Brain microvascular endothelial cell (primary cell): ENCODE measurements at regions not wholly inside any gene's neighbourhood (a gene's known extent, or its start where the extent isn't known, plus 50 kb on each side); places are given as distances from the start of the nearest gene placed in this dataset.
"Not testable (repeated sequence)": the region's sequence is repeated elsewhere in the genome, so short reads cannot be mapped to it uniquely, and the experiment has no call there.

ENCODE experiments used
- DNase-seq: peaks from one replicate; pipeline ENCODE4 v3.0.0-alpha.2; 2020
- H3K27ac ChIP-seq: fragments of 250-450 bp; sonication (Bioruptor Pico); 2 replicates; pipeline ENCODE4 v1.5.1; 2020; ENCODE audit warnings: mild to moderate bottlenecking, moderate library complexity
- H3K27me3 ChIP-seq: fragments of 250-450 bp; sonication (Bioruptor Pico); replicated peaks from 2 replicates; pipeline ENCODE4 v1.5.1; 2020; ENCODE audit warnings: mild to moderate bottlenecking
- H3K36me3 ChIP-seq: fragments of 250-450 bp; sonication (Bioruptor Pico); replicated peaks from 2 replicates; pipeline ENCODE4 v1.5.1; 2020; ENCODE audit warnings: mild to moderate bottlenecking
- H3K4me3 ChIP-seq: 2 replicates; pipeline ENCODE4 v1.5.1; 2011; ENCODE audit warnings: low read depth, mild to moderate bottlenecking, control low read depth, low read length, moderate library complexity
- CTCF ChIP-seq: IDR thresholded peaks from 2 replicates; pipeline ENCODE4 v1.5.1; 2011; ENCODE audit warnings: low read depth, mild to moderate bottlenecking, moderate library complexity, low read length, control low read depth, inconsistent platforms; ENCODE audit errors: missing control alignments
- in situ Hi-C: cut with HindIII; loops from 2 replicates; pipeline ENCODE4 v1.10.0; 2017; ENCODE audit warnings: low sequenced_read_pairs, low pct_ligation_motif_present

GRCh38 chr1:194442901-194443575 lies 1256.6 kb upstream of the B3GALT2 start:
- Histone ChIP-seq H3K36me3 (no peaks in the 10 kb centered on the region), H3K4me3 (no peak overlapping the region), H3K27ac (no peak overlapping the region), H3K27me3 (no peaks in the 10 kb centered on the region)
- no peak for TF ChIP-seq CTCF
- in situ Hi-C loops, result no loop called here
- DNase-seq, result no peak

GRCh38 chr1:194437135-194437534 lies 1250.7 kb upstream of the B3GALT2 start:
- no peak for DNase-seq
- no peak for TF ChIP-seq CTCF
- in situ Hi-C loops, result no loop called here
- no peaks in the 10 kb centered on the region for H3K36me3 ChIP-seq
- no peak overlapping the region for H3K4me3 ChIP-seq
- no peaks in the 10 kb centered on the region for H3K27me3 ChIP-seq
- H3K27ac ChIP-seq, result no peak overlapping the region

GRCh38 chr1:194431121-194431520 lies 1244.7 kb upstream of the B3GALT2 start:
- no peak overlapping the region for H3K27ac ChIP-seq
- in situ Hi-C loops, result no loop called here
- no peak for TF ChIP-seq CTCF

GRCh38 chr1:194420706-194421105 lies 1234.3 kb upstream of the B3GALT2 start:
- H3K27ac ChIP-seq, result no peak overlapping the region
- in situ Hi-C loops, result no loop called here
- no peaks in the 10 kb centered on the region for H3K36me3 ChIP-seq
- TF ChIP-seq CTCF, result no peak
- DNase-seq, result no peak
- no peak overlapping the region for H3K4me3 ChIP-seq
- no peaks in the 10 kb centered on the region for H3K27me3 ChIP-seq

More at GRCh38 chr1:194431121-194431520, 1244.7 kb upstream of the B3GALT2 start:
- DNase-seq, result no peak
- no peak overlapping the region for H3K4me3 ChIP-seq
- H3K36me3 ChIP-seq, result no peaks in the 10 kb centered on the region
- no peaks in the 10 kb centered on the region for H3K27me3 ChIP-seq

GRCh38 chr1:194419721-194420120 lies 1233.3 kb upstream of the B3GALT2 start:
- DNase-seq, result no peak
- Histone ChIP-seq H3K4me3 (no peak overlapping the region), H3K36me3 (no peaks in the 10 kb centered on the region), H3K27me3 (no peaks in the 10 kb centered on the region), H3K27ac (no peak overlapping the region)
- TF ChIP-seq CTCF, result no peak
- in situ Hi-C loops, result no loop called here

- H3K27ac ChIP-seq, result no peak overlapping the region
- in situ Hi-C loops, result no loop called here
- no peak for DNase-seq
Observed at GRCh38 chr1:194410756-194411155, 1224.3 kb upstream of the B3GALT2 start.

GRCh38 chr1:194407238-194407637 lies 1220.8 kb upstream of the B3GALT2 start:
- DNase-seq, in situ Hi-C loops: not testable (repeated sequence)

More at GRCh38 chr1:194410756-194411155, 1224.3 kb upstream of the B3GALT2 start:
- TF ChIP-seq CTCF, result no peak
- Histone ChIP-seq H3K4me3 (no peak overlapping the region), H3K36me3 (no peaks in the 10 kb centered on the region), H3K27me3 (no peaks in the 10 kb centered on the region)

More at GRCh38 chr1:194407238-194407637, 1220.8 kb upstream of the B3GALT2 start:
- not testable (repeated sequence) for H3K27ac ChIP-seq, H3K27me3 ChIP-seq, H3K36me3 ChIP-seq, H3K4me3 ChIP-seq
